ENCODE measurements at regions not wholly inside any gene's neighbourhood (a gene's known extent, or its start where the extent isn't known, plus 50 kb on each side); places are given as distances from the start of the nearest gene placed in this dataset.

DNA sequence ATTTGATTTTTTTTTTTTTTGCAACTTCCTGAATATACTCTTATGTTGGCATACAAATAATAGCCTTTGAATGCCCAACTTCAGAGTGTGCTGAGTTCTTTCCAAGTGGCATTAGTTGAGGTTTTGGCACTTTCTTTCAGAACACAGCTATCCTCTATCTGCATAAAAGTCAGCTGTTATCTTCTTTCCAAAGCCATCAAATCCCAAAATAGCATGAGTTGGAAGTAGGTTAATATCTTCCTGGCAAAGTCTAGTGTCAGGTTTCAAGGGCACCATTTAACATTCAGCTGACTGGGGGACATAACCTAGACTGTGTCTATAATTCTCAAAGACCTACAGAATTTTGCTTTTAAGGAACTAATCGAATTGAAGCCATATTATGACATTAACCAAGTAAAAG is 223.9 kb downstream of the PLPP3 start:
- ATAC-seq (no peak), DNase-seq (ENCODE audit: low spot score) (no peak)
- Mint-ChIP-seq H3K9me3 (no peaks in the 10 kb centered on the region), H3K4me3 (no peak overlapping the region), H3K4me1 (peaks cover 6% of the 10 kb centered on the region), H3K27me3 (ENCODE audit: low read depth) (no peaks in the 10 kb centered on the region; the same call in 1 of the 2 replicates), H3K27ac (no peak overlapping the region), H3K36me3 (no peaks in the 10 kb centered on the region)
- CTCF ChIA-PET = no interaction called here
- POLR2A ChIA-PET = no interaction called here
- TF ChIP-seq NFE2L1 (CRISPR knock-in tag; IDR thresholded peaks at IDR 0.05) = no peak
- TF ChIP-seq RELA (CRISPR knock-in tag; IDR thresholded peaks at IDR 0.05; ENCODE audit: borderline replicate concordance) = no peak
- TF ChIP-seq, protein P1, sequence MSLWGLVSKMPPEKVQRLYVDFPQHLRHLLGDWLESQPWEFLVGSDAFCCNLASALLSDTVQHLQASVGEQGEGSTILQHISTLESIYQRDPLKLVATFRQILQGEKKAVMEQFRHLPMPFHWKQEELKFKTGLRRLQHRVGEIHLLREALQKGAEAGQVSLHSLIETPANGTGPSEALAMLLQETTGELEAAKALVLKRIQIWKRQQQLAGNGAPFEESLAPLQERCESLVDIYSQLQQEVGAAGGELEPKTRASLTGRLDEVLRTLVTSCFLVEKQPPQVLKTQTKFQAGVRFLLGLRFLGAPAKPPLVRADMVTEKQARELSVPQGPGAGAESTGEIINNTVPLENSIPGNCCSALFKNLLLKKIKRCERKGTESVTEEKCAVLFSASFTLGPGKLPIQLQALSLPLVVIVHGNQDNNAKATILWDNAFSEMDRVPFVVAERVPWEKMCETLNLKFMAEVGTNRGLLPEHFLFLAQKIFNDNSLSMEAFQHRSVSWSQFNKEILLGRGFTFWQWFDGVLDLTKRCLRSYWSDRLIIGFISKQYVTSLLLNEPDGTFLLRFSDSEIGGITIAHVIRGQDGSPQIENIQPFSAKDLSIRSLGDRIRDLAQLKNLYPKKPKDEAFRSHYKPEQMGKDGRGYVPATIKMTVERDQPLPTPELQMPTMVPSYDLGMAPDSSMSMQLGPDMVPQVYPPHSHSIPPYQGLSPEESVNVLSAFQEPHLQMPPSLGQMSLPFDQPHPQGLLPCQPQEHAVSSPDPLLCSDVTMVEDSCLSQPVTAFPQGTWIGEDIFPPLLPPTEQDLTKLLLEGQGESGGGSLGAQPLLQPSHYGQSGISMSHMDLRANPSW (CRISPR knock-in tag; conservative IDR thresholded peaks at IDR 0.05; ENCODE audit: low read depth) = no peak
- TF ChIP-seq E2F5 (CRISPR knock-in tag; IDR thresholded peaks at IDR 0.05) = no peak
- TF ChIP-seq FOXP4 (CRISPR knock-in tag; IDR thresholded peaks at IDR 0.05) = no peak
- TF ChIP-seq ZNF121 (CRISPR knock-in tag; IDR thresholded peaks at IDR 0.05) = no peak
- TF ChIP-seq, protein P2, sequence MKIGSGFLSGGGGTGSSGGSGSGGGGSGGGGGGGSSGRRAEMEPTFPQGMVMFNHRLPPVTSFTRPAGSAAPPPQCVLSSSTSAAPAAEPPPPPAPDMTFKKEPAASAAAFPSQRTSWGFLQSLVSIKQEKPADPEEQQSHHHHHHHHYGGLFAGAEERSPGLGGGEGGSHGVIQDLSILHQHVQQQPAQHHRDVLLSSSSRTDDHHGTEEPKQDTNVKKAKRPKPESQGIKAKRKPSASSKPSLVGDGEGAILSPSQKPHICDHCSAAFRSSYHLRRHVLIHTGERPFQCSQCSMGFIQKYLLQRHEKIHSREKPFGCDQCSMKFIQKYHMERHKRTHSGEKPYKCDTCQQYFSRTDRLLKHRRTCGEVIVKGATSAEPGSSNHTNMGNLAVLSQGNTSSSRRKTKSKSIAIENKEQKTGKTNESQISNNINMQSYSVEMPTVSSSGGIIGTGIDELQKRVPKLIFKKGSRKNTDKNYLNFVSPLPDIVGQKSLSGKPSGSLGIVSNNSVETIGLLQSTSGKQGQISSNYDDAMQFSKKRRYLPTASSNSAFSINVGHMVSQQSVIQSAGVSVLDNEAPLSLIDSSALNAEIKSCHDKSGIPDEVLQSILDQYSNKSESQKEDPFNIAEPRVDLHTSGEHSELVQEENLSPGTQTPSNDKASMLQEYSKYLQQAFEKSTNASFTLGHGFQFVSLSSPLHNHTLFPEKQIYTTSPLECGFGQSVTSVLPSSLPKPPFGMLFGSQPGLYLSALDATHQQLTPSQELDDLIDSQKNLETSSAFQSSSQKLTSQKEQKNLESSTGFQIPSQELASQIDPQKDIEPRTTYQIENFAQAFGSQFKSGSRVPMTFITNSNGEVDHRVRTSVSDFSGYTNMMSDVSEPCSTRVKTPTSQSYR (CRISPR knock-in tag; IDR thresholded peaks at IDR 0.05) = no peak
- TF ChIP-seq FOXP1 (CRISPR knock-in tag; IDR thresholded peaks at IDR 0.05; ENCODE audit: borderline replicate concordance) = no peak

- no peak overlapping the region for H3K27ac Mint-ChIP-seq
- ATAC-seq (no peak), DNase-seq (ENCODE audit: low spot score) (no peak)
- H3K4me1 Mint-ChIP-seq = no peaks in the 10 kb centered on the region
- H3K4me3 Mint-ChIP-seq = no peak overlapping the region
- CTCF ChIA-PET = no interaction called here
- POLR2A ChIA-PET = no interaction called here
- H3K27me3 Mint-ChIP-seq (ENCODE audit: low read depth) = no peaks in the 10 kb centered on the region
- peaks cover 14% of the 10 kb centered on the region for H3K36me3 Mint-ChIP-seq
- peaks cover 37% of the 10 kb centered on the region for H3K9me3 Mint-ChIP-seq
- TF ChIP-seq MLX (CRISPR knock-in tag; IDR thresholded peaks at IDR 0.05) (no peak), FOXP4 (CRISPR knock-in tag; IDR thresholded peaks at IDR 0.05) (no peak), NR3C1 (CRISPR knock-in tag; conservative IDR thresholded peaks at IDR 0.05; ENCODE audit: low read depth) (no peak), NFE2L1 (CRISPR knock-in tag; IDR thresholded peaks at IDR 0.05) (no peak), ZNF423 (CRISPR knock-in tag; IDR thresholded peaks at IDR 0.05) (no peak), ZNF263 (CRISPR knock-in tag; IDR thresholded peaks at IDR 0.05; ENCODE audit: low read depth) (no peak), JUN (CRISPR knock-in tag; IDR thresholded peaks at IDR 0.05) (no peak), FOXJ3 (CRISPR knock-in tag; IDR thresholded peaks at IDR 0.05; ENCODE audit: borderline replicate concordance) (no peak), CREB1 (CRISPR knock-in tag; IDR thresholded peaks at IDR 0.05) (no peak), ZNF232 (CRISPR knock-in tag; IDR thresholded peaks at IDR 0.05) (no peak), GTF2I (CRISPR knock-in tag; conservative IDR thresholded peaks at IDR 0.05) (no peak), ZMAT4 (CRISPR knock-in tag; IDR thresholded peaks at IDR 0.05) (no peak), ZNF219 (CRISPR knock-in tag; IDR thresholded peaks at IDR 0.05; ENCODE audit: borderline replicate concordance) (no peak), ZNF396 (CRISPR knock-in tag; IDR thresholded peaks at IDR 0.05; ENCODE audit: borderline replicate concordance) (no peak), FOXK1 (CRISPR knock-in tag; IDR thresholded peaks at IDR 0.05) (no peak), ZNF416 (CRISPR knock-in tag; IDR thresholded peaks at IDR 0.05) (no peak)
- TF ChIP-seq, protein P3, sequence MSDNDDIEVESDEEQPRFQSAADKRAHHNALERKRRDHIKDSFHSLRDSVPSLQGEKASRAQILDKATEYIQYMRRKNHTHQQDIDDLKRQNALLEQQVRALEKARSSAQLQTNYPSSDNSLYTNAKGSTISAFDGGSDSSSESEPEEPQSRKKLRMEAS (CRISPR knock-in tag; IDR thresholded peaks at IDR 0.05) = no peak
Observed at GRCh38 chr1:56345831-56346230, 233.5 kb downstream of the PLPP3 start.
